Uterus (tissue), 2 donors: ENCODE measurements at regions not wholly inside any gene's neighbourhood (a gene's known extent, or its start where the extent isn't known, plus 50 kb on each side); places are given as distances from the start of the nearest gene placed in this dataset.

Experiments
- CTCF ChIP-seq, 4 experiments: fragments of 200-600 bp in 2 of 4; fragments of 450-650 bp in 2 of 4; sonication (generic) in 2 of 4; IDR thresholded peaks; one replicate each; pipeline ENCODE4 v1.5.1; 2016 to 2019; ENCODE audit warnings: antibody characterized with exemption in 4 of 4, mild to moderate bottlenecking in 2 of 4, moderate library complexity in 1 of 4
- POLR2A ChIP-seq, 2 donors: fragments of 450-650 bp; IDR thresholded peaks; one replicate each; pipeline ENCODE4 v1.6.1; 2016; ENCODE audit warnings: antibody characterized with exemption in 2 of 2, mild to moderate bottlenecking in 1 of 2, moderate library complexity in 1 of 2

GRCh38 chr5:114989512-114989911 lies 180.2 kb downstream of the TRIM36 start:
- TF ChIP-seq CTCF (IDR thresholded peaks at IDR 0.05) = no peak
- TF ChIP-seq POLR2A (IDR thresholded peaks at IDR 0.05) = no peak
